ENCODE measurements at regions not wholly inside any gene's neighbourhood (a gene's known extent, or its start where the extent isn't known, plus 50 kb on each side); places are given as distances from the start of the nearest gene placed in this dataset.

DNA sequence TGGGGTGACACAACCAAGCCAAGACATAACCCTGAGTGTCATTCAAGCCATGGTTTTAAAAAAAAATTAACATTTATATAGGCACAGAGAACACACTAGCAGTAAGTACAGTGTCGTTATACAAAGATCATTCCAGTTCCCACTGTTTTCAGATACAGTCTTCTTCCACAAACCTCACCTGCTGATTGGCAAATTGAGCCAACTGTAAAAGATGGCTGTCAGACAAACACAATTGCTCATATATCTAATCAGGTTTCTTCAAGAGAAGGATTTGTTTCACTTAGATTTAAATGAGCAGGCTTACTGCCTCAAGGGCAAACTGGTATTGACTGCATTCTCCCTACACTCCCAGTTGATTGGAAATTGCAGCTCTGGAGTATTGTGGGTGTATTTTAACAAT, 308.9 kb downstream of the RBM26 start:
- no peak overlapping the region for H3K27ac ChIP-seq
- no peak for DNase-seq (ENCODE audit: low read depth, low spot score)

GRCh38 chr13:79096099-79096498, 310.0 kb downstream of the RBM26 start:
- no peak overlapping the region for H3K27ac ChIP-seq
- DNase-seq (ENCODE audit: low read depth, low spot score): no peak

DNA sequence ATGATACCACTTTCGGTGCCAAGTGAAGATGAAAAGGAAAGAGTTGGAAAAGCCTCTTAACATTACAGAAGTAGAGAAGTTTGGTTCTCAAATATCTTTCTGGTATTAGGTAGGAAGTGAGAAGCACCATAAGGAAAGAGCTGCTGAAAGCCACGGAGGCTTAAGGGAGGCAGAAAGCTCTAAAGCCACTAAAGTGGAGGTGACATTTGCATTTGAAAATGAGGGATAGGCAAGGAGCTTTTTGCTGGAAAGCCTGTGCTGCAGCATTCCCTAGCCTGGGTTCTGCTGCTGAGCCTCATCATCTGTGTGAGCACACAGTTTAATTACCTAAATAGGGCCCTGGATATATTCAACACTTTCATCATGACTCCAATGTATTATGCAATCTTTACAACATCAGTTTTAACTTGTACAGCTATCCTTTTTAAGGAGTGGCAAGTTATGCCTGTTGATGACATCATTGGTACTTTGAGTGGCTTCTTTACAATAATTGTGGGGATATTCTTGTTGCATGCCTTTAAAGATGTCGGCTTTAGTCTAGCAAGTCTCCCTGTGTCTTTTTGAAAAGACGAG, 315.4 kb downstream of the RBM26 start:
- H3K27ac ChIP-seq: no peak overlapping the region

GRCh38 chr13:79084802-79085424, 321.1 kb downstream of the RBM26 start:
- no peak overlapping the region for H3K27ac ChIP-seq
- DNase-seq (ENCODE audit: low read depth, low spot score): no peak

More for the DNA sequence above, 315.4 kb downstream of the RBM26 start:
- no peak for DNase-seq (ENCODE audit: low read depth, low spot score)

- no peak overlapping the region for H3K27ac ChIP-seq
- no peak for DNase-seq (ENCODE audit: low read depth, low spot score)
Observed at GRCh38 chr13:79081942-79082341, 324.1 kb downstream of the RBM26 start.

DNA sequence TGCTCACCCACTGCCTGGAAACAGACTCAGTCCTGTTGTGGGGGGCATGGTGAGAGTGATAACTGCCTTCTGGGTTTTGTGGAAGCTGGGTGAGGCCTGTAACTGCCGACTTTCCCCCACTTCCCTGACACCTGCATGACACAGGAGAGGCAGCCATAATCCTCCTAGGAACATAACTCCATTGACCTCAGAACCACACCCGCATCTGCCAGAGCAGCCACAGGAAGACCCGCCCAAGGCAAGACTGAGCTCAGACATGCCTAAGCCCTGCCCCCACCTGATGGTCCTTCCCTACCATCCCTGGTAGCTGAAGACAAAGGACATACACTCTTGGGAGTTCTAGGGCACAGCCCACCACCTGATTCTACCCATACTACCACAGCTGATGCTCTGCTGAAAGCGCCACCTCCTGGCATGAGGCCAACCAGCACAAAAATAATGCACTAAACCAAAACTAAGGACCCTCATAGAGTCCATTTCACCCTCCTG, 326.7 kb downstream of the RBM26 start:
- peak; percentile 16 for DNase-seq (ENCODE audit: low read depth, low spot score)
- H3K27ac ChIP-seq: no peak overlapping the region

DNA sequence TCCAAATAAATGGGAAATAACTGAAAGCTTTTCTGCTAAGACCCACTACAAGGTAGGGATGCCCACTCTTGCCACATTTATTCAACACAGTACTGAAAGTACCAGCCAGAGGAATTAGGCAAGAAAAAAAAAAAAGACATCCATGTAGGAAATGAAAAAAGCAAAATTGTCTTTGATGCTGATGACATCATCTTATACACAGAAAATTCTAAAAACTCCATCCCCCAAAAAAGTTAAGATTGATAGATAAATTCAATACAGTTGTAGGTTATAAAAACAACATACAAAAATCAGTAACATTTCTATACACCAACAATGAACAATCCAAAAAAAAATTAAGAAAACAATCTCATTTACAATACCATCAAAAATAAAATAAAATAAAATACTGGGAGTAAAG, 330.4 kb downstream of the RBM26 start:
- no peak for DNase-seq (ENCODE audit: low read depth, low spot score)
- H3K27ac ChIP-seq: no peak overlapping the region

GRCh38 chr13:79070343-79070974, 335.6 kb downstream of the RBM26 start:
- no peak overlapping the region for H3K27ac ChIP-seq
- DNase-seq (ENCODE audit: low read depth, low spot score): no peak

DNA sequence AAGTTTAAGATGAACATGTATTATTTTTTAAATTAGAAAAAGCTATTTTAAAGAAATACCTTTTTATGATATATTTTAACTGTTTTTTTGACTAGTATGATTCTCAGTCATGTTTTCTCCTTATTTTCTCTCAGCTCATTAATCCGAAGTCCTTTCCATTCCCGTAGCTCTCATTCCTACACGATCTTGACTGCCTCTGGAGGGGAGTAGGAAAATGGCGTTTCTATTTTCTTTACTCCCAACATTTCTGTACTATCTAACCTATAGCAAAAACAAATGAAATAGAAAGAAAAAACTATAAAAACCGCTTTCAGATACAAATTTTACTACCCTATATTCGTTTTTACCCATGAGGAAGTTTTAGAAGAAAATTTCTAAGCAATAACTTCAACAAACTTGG, 343.8 kb downstream of the RBM26 start:
- H3K27ac ChIP-seq: no peak overlapping the region
- DNase-seq (ENCODE audit: low read depth, low spot score): no peak

DNA sequence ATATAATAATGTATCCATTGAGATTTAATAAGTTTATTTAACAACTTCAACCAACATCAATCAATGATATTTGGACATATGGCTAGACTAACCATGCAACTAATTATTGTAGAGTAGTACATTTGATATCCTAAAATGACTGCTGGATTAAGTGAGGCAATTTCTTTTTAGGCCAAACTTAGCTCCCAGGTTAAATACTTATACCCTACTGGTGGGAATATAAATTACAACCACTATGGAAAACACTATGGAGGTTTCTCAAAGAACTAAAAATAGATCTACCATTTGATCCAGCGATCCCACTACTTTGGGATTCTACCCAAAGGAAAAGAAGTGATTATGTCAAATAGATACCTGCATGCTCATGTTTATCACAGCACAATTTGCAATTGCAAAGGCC, 345.8 kb downstream of the RBM26 start:
- H3K27ac ChIP-seq: no peak overlapping the region
- no peak for DNase-seq (ENCODE audit: low read depth, low spot score)

DNA sequence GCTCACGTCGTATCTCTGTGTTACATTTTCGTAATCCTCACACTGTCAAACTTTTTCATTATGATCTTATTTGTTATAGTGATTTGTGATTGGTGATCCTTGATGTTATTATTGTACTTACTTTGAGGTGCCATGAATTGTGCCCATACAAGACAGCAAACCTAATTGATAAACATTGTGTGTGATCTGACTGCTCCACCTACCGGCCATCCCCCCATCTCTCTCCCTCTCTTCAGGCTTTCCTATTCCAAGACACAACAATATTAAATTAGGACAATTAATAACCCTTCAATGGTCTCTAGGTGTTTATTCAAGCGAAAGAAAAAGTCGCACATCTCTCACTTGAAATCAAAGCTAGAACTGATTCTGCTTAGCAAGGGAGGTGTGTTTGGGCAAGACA, 349.3 kb downstream of the RBM26 start:
- no peak overlapping the region for H3K27ac ChIP-seq
- DNase-seq (ENCODE audit: low read depth, low spot score): no peak

GRCh38 chr13:79051472-79051871, 354.6 kb downstream of the RBM26 start:
- H3K27ac ChIP-seq: no peak overlapping the region
- no peak for DNase-seq (ENCODE audit: low read depth, low spot score)

DNA sequence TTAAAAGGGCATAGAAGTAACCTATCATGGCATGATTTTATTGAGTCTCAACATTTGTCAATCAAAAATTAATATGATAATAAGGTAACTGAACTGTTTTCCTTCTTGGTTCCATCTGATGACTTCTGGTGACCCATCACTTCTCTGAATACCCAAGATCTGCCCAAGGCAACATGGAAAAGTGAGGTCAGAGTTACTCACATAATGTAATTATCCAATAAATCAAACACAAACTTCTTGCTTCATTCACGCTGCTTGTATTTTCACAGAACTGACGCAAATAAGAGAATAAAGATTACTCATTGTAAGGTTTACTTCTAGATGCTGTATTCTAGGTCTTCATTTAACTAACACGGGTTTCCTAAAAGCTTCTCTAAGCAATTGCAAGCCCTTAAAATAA, 361.6 kb downstream of the RBM26 start:
- H3K27ac ChIP-seq: no peak overlapping the region
- DNase-seq (ENCODE audit: low read depth, low spot score): peak; percentile 6

DNA sequence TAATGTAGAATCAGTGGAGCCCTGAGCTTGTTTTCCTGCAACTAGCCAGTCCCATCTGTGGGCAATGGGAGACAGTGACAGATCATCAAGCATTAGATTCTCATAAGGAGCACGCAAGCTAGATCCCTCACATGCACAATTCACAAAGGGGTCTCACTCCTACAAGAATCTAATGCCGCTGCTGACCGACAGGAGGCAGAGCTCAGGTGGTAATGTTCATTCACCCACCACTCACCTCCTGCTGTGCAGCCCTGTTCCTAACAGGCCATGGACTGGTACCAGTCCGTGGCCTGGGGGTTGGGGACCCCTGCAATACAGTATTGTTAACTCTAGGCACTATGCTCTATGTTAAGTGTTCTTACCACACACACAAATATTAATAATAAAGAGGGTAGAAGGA, 362.8 kb downstream of the RBM26 start:
- no peak for DNase-seq (ENCODE audit: low read depth, low spot score)
- H3K27ac ChIP-seq: no peak overlapping the region

GRCh38 chr13:79037197-79037596, 368.9 kb downstream of the RBM26 start:
- H3K27ac ChIP-seq: no peak overlapping the region
- DNase-seq (ENCODE audit: low read depth, low spot score): no peak

- DNase-seq (ENCODE audit: low read depth, low spot score): no peak
Observed at GRCh38 chr13:79034341-79034740, 371.7 kb downstream of the RBM26 start.

DNA sequence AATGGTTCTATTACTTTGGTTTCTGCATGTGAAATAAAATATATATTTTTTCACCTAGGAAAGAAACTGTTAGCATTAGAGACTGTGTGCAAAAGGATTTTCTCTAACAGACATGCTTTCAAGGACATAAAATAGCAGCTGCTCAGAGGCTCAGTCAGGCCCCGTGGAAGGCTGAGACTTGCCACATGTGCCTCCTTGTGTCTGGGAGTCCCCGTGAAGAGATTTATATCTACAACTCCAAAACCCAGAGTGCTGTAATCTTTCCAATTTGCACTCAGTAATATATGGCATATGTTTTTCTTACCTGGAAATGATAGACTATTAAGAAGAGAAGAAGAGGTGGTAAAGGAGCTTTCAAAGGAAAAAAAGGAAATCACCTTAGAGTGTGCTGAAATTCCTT, 371.6 kb upstream of the OBI1 start:
- no peak overlapping the region for H3K27ac ChIP-seq
- DNase-seq (ENCODE audit: low read depth, low spot score): no peak

More at GRCh38 chr13:79034341-79034740, 371.7 kb downstream of the RBM26 start:
- no peak overlapping the region for H3K27ac ChIP-seq

DNA sequence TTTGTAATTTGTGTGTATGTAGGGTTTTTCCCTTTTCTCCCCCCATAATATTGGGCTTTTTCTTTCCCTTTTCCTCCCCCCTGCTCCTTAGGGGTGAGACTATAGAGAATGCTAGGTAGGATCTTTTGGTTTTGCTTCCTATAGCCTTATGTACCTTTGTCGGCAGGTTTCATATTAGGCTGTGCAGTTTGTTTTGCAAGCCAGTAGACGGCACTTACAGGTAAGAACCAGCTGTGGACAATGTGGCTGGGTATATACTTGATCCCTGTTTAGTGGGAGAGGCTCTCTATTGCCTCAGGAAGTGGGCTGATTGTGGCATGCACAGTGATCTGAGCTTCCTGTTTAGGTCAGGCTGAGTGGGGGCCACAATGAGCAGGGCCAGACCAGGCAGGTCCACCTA, 359.2 kb upstream of the OBI1 start:
- DNase-seq (ENCODE audit: low read depth, low spot score): no peak
- no peak overlapping the region for H3K27ac ChIP-seq

DNA sequence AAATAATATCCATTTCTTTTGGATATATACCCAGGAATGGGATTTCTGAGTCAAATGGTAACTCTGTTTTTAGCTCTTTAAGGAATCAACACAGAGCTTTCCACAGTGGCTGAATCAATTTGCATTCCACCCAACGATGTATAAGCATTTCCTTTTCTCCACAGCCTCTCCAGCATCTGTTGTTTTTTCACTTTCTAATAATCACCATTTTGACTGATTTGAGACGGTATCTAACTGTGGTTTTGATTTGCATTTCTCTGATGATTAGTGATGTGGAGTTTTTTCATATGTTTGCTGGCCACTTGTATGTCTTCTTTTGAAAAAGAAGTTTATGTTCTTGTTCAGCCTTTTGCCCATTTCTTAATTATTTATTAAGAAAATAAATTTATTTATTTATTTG, 352.2 kb upstream of the OBI1 start:
- DNase-seq (ENCODE audit: low read depth, low spot score): no peak
- H3K27ac ChIP-seq: no peak overlapping the region

DNA sequence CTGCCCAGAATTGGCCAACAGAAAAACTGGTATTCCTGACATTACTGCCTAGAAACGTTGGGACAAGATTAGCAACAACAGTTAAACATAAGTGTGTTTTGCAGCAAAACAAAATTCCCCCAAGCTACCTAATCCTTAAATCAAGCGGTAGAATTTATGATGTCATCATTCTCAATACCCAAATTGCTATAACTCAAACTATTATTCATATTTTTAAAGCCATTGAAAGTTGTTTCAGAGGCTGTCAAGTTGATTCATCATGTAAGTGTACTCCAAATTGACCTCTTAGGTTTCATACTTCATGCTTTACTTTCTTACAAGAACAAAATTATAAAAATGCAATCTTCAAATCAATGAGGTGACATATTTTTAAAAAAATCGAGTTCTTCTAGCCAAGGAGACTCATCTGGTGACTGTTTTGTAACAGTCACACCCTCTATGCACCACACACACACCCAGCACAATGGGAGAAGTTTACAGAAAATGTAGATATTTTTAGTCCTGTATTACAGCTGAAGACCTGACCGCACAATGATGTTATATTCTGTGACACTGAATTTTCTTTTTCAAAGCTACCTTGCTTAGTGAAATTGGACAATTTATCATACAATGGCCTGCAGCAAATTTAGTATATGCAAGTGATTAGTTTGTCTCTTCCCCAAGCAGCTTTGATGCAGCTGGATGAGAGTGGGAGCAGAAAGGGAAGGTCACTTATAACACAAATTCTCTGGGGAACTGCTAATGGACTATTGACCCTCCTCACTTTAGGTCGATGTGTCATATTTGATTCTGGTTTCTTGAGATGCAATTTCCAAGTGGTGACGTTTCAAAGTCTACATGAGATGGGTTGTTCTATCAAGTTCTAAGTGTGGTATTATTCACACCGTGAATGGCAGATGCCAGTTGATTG, 345.3 kb upstream of the OBI1 start:
- no peak for DNase-seq (ENCODE audit: low read depth, low spot score)
- no peak overlapping the region for H3K27ac ChIP-seq

DNA sequence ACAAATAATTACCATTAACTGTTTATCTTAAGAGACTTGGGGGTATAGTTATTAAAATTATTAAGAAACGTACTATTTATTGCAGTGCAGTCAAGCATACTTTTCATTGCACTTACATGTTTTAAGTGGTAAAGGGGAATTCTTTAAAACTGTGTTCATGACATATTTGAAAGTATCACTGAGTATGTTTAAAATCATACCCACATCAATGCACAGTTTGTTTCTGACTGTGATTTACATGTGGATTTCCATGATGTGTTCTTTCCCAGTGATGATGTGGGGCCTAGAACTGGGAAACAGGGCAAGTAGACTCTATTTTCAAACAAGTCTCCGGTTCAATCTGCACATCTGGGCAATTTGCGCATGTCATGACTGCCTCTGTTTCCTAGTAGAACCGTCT, 340.5 kb upstream of the OBI1 start:
- DNase-seq (ENCODE audit: low read depth, low spot score): no peak

More for the DNA sequence above, 340.5 kb upstream of the OBI1 start:
- H3K27ac ChIP-seq: no peak overlapping the region
